HFF-Myc (cell line): ENCODE measurements at regions not wholly inside any gene's neighbourhood (a gene's known extent, or its start where the extent isn't known, plus 50 kb on each side); places are given as distances from the start of the nearest gene placed in this dataset.

Source experiments
- DNase-seq: peaks from one replicate; pipeline ENCODE4 v3.0.0-alpha.2; 2011; ENCODE audit warnings: low read depth; ENCODE audit errors: extremely low read depth
- H3K4me3 ChIP-seq: replicated peaks from 2 replicates; pipeline ENCODE4 v1.5.1; 2011; ENCODE audit warnings: low read depth, mild to moderate bottlenecking, control low read depth, low read length
- TF ChIP-seq, protein P1 (sequence below): IDR thresholded peaks from 2 replicates; pipeline ENCODE4 v1.5.1; 2012; ENCODE audit warnings: mild to moderate bottlenecking, low read depth, low read length, control low read depth; ENCODE audit errors: missing control alignments

DNA sequence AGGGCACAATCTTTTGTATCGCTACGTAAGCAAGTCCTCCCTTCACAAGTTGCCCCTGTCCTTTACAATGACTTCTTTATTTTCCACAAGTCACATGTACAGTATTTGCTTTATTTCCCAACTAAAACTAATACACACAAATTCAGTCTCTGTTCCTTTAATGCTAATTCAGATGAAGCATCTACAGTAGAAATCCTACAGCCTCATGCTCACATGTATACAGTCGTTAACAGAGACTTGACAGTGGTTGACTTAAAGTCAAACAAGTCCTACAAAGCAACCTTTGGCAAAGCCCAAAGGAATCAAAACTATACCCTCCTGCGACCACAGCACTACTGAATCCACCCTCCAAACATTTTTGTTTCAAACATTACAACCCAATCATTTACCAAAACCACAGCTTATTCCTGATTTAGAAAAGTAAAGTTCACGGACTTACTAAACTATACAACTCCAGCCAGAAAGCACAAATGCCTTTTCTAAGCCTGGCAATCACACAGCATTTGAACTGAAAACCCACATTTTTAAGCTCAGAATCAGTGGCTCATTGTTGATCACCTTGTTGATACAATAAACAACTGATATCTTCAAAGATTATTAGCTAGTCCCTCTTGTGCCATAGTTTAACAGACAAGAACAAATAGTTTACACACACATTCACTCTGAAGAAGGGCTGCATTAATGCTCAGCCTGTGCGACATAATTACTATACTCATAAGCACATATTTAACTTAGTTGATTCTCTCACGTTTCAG is 70.9 kb upstream of the NHSL1 start:
- TF ChIP-seq, protein P1, sequence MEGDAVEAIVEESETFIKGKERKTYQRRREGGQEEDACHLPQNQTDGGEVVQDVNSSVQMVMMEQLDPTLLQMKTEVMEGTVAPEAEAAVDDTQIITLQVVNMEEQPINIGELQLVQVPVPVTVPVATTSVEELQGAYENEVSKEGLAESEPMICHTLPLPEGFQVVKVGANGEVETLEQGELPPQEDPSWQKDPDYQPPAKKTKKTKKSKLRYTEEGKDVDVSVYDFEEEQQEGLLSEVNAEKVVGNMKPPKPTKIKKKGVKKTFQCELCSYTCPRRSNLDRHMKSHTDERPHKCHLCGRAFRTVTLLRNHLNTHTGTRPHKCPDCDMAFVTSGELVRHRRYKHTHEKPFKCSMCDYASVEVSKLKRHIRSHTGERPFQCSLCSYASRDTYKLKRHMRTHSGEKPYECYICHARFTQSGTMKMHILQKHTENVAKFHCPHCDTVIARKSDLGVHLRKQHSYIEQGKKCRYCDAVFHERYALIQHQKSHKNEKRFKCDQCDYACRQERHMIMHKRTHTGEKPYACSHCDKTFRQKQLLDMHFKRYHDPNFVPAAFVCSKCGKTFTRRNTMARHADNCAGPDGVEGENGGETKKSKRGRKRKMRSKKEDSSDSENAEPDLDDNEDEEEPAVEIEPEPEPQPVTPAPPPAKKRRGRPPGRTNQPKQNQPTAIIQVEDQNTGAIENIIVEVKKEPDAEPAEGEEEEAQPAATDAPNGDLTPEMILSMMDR = no peak
- no peak for DNase-seq
- no peak overlapping the region for H3K4me3 ChIP-seq

DNA sequence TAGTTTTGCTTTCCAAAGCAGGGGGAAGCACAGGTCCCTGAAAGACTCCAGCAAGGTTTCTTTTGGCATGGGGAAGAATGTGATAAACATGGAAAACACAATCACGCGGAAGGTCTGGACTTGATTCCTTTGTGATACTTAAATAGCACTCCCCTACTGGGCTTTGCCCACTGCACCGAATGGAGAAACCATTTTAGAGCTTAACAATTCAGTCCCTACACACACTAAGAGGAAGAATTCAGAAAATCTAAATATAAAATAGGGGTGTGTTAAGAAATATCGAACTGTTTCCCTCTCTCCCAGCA is 71.4 kb upstream of the NHSL1 start:
- TF ChIP-seq, protein P1 = no peak
- DNase-seq = no peak
- H3K4me3 ChIP-seq = no peak overlapping the region

DNA sequence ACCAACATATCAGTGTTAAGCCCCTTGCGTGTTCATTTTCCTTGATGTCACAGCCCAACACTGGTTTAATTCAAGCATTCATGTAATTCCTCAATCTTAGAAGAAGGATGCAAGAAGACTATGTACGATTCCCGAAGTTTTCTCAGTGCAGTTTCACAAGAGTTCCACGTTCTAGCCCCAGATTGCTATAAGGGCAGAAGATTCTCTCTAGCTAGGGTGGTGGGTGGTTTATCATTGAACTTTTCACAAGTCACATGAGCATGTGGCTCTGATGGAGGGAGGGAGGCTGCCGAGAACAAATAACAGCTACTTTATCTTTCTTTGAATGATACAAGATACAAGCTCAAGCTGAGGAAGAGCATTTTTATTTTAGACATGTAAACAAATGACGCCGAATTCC is 71.9 kb upstream of the NHSL1 start:
- TF ChIP-seq, protein P1 = no peak
- DNase-seq = no peak
- peak overlapping the region; percentile 40 for H3K4me3 ChIP-seq

DNA sequence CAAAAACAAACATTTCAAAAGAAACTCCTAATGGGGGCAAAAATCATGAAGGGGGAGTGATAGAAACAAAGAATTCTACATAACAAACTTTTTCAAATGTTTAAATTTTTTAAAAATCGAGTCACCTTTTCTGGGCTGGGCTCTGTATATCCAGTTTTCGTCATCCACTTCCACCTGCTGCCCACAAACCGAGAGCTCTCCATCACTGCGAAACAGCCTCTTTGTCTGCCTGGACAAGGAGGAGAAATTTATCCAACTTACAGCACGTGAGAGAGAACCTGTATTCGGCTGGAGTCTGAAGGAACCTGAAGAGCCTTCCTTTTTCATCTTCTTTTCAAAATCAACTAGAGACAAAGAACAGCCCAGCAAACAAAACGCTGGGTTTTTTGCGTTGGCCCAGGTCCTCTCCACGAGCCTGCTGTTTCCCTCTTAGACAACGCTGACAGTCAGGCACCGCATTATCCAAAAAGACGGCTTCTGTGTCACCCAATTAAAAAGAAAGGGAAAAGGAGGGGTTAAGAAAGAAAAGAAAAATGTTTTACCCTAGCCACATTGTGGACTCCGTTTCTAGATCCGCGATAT is 72.4 kb upstream of the NHSL1 start:
- TF ChIP-seq, protein P1 = no peak
- H3K4me3 ChIP-seq = peak overlapping the region; percentile 40
- DNase-seq = no peak

DNA sequence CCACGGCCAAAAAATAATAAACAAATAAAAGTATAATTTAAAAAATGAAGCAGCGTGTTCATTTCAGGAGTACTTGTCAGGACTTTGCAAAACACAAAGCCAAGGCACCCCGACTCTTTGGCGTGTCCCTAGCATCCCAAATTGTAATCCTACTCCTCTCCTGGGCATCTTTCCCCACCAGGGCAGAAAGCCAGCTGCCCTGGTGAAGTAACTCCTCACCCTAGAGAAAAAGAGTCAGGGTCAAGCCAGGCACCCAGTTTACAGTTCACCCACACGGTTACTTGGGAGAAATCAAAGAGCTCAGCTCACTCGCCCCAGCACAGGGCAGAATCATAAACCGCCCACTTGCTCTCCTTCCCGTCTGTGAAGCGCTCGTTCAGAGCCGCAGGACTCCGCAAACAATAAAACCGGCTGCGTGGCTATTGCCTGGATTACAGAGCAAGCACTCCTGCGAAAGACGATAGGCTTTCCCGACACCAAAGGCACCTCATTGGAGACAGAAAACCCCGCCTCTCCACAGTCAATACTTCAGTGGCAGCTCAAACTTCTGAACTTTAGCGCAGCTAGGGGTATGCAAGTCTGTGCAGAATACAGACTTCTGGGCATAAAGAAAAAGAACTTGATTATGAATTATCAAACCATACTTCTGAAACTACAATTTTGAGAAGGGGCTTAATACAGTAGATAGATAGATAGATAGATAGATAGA is 73.0 kb upstream of the NHSL1 start:
- peak; percentile 35 for DNase-seq

DNA sequence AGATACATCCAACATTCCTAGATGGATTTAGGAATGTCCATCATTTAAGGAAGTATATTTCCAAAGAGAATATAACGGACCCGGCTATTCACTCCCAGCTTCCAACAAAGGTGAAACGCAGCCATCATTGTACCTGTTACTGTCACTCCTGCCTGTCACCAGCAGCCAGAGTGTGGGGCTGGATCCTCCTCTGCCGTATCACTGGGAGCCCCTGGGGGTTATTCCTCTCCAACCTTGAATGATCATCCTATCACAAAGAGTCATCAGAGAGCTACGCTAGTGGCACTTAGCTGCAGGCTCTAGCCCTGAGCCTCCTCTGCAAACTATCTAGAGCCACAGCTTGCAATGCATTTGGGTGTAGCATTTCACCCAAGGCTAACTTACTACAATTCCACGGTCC is 73.6 kb upstream of the NHSL1 start:
- DNase-seq = no peak
- TF ChIP-seq, protein P1 = no peak
- no peak overlapping the region for H3K4me3 ChIP-seq

More for the DNA sequence above, 73.0 kb upstream of the NHSL1 start:
- peak overlapping the region; percentile 40 for H3K4me3 ChIP-seq
- TF ChIP-seq, protein P1 = no peak
